K562 (cell line): ENCODE measurements at regions not wholly inside any gene's neighbourhood (a gene's known extent, or its start where the extent isn't known, plus 50 kb on each side); places are given as distances from the start of the nearest gene placed in this dataset.

Source experiments
- ARID4B ChIP-seq: sonication (generic); formaldehyde crosslinking; IDR thresholded peaks from 2 replicates; pipeline ENCODE4 v1.8.0; 2022; ENCODE audit warnings: mild to moderate bottlenecking, missing genetic modification reagents
- BMI1 ChIP-seq: fragments of 150-350 bp; IDR thresholded peaks from 2 replicates; pipeline ENCODE4 v1.6.1; 2014; ENCODE audit warnings: low read length
- CBX8 ChIP-seq: fragments of 200-600 bp; sonication (generic); IDR thresholded peaks from 2 replicates; pipeline ENCODE4 v1.6.1; 2012; ENCODE audit warnings: borderline replicate concordance, mixed run types, low read depth, mild to moderate bottlenecking, moderate library complexity, mixed read lengths, low read length, control low read depth, inconsistent platforms; ENCODE audit not compliant: poor library complexity, severe bottlenecking; ENCODE audit errors: extremely low read depth
- MAFF ChIP-seq: IDR thresholded peaks from 2 replicates; pipeline ENCODE4 v1.6.1; 2012; ENCODE audit warnings: low read length, improper control_type of control experiment
- NR2C2 ChIP-seq, 2 experiments: fragments of 200-800 bp in 1 of 2; sonication (Bioruptor generic) in 1 of 2; sonication (generic) in 1 of 2; formaldehyde crosslinking in 1 of 2; IDR thresholded peaks; 2 replicates each; pipeline versions ENCODE4 v1.6.1 to v1.8.0; 2016 to 2022; ENCODE audit warnings: mild to moderate bottlenecking in 1 of 2, missing compliant biosample characterization in 1 of 2, missing genetic modification characterization in 1 of 2, missing genetic modification reagents in 1 of 2
- SIX5 ChIP-seq, 2 experiments: IDR thresholded peaks; 2 replicates each; pipeline ENCODE4 v1.6.1; 2011; ENCODE audit warnings: low read length in 2 of 2, borderline replicate concordance in 1 of 2, low read depth in 1 of 2, mild to moderate bottlenecking in 1 of 2, moderate library complexity in 1 of 2; ENCODE audit not compliant: insufficient read depth in 1 of 2
- ZNF79 ChIP-seq: fragments of 250-450 bp; sonication (Bioruptor Pico); IDR thresholded peaks from 2 replicates; pipeline ENCODE4 v1.4.0; 2020; ENCODE audit warnings: low read depth, mild to moderate bottlenecking, moderate library complexity

GRCh38 chr6:33856655-33857054 is 52.9 kb upstream of the MLN start (continued):
- no peak for TF ChIP-seq ARID4B (CRISPR knock-in tag)
- TF ChIP-seq SIX5 (IDR thresholded peaks at IDR 0.05; ENCODE audit: borderline replicate concordance in 1 of 2, insufficient read depth in 1 of 2, low read depth in 1 of 2, low read length in 2 of 2): no peak
- TF ChIP-seq MAFF: no peak
- no peak for TF ChIP-seq CBX8
- TF ChIP-seq ZNF79 (CRISPR knock-in tag): no peak
- no peak for TF ChIP-seq BMI1
- TF ChIP-seq NR2C2 (CRISPR knock-in tag; IDR thresholded peaks at IDR 0.05): no peak
- no peak for TF ChIP-seq NR2C2 (tag; IDR thresholded peaks at IDR 0.05)
- TF ChIP-seq, all 486 proteins: peak for 0
